ENCODE measurements at regions not wholly inside any gene's neighbourhood (a gene's known extent, or its start where the extent isn't known, plus 50 kb on each side); places are given as distances from the start of the nearest gene placed in this dataset.
"Not testable (repeated sequence)": the region's sequence is repeated elsewhere in the genome, so short reads cannot be mapped to it uniquely, and the experiment has no call there.

- in situ Hi-C loops (cut with MboI; ENCODE audit: low sequenced_read_pairs), result no loop called here
Measured at GRCh38 chr9:83191154-83191553, 128.2 kb upstream of the RASEF start.

GRCh38 chr9:83189026-83189425, 126.1 kb upstream of the RASEF start:
- in situ Hi-C loops (cut with MboI; ENCODE audit: low sequenced_read_pairs), result not testable (repeated sequence)

- in situ Hi-C loops (cut with MboI; ENCODE audit: low sequenced_read_pairs), result no loop called here
Measured at GRCh38 chr9:83188277-83188676, 125.3 kb upstream of the RASEF start.

- in situ Hi-C loops (cut with MboI; ENCODE audit: low sequenced_read_pairs), result no loop called here
Measured at GRCh38 chr9:83186155-83186737, 123.3 kb upstream of the RASEF start.

- in situ Hi-C loops (cut with MboI; ENCODE audit: low sequenced_read_pairs), result no loop called here
Measured at GRCh38 chr9:83185488-83186154, 122.7 kb upstream of the RASEF start.

- in situ Hi-C loops (cut with MboI; ENCODE audit: low sequenced_read_pairs), result no loop called here
Measured at GRCh38 chr9:83183621-83184020, 120.7 kb upstream of the RASEF start.

- in situ Hi-C loops (cut with MboI; ENCODE audit: low sequenced_read_pairs), result no loop called here
Measured at GRCh38 chr9:83182071-83182470, 119.1 kb upstream of the RASEF start.

- in situ Hi-C loops (cut with MboI; ENCODE audit: low sequenced_read_pairs), result no loop called here
Measured at GRCh38 chr9:83178717-83179116, 115.8 kb upstream of the RASEF start.

GRCh38 chr9:83177747-83178146, 114.8 kb upstream of the RASEF start:
- in situ Hi-C loops (cut with MboI; ENCODE audit: low sequenced_read_pairs), result no loop called here

- in situ Hi-C loops (cut with MboI; ENCODE audit: low sequenced_read_pairs), result no loop called here
Measured at GRCh38 chr9:83167126-83167525, 104.2 kb upstream of the RASEF start.

GRCh38 chr9:83166372-83166771, 103.4 kb upstream of the RASEF start:
- in situ Hi-C loops (cut with MboI; ENCODE audit: low sequenced_read_pairs), result no loop called here

- in situ Hi-C loops (cut with MboI; ENCODE audit: low sequenced_read_pairs), result no loop called here
Measured at GRCh38 chr9:83155733-83156132, 92.8 kb upstream of the RASEF start.

- in situ Hi-C loops (cut with MboI; ENCODE audit: low sequenced_read_pairs), result no loop called here
Measured at GRCh38 chr9:83154821-83155220, 91.9 kb upstream of the RASEF start.

GRCh38 chr9:83154087-83154736, 91.3 kb upstream of the RASEF start:
- in situ Hi-C loops (cut with MboI; ENCODE audit: low sequenced_read_pairs), result no loop called here

- in situ Hi-C loops (cut with MboI; ENCODE audit: low sequenced_read_pairs), result no loop called here
Measured at GRCh38 chr9:83153030-83153429, 90.1 kb upstream of the RASEF start.

GRCh38 chr9:83151627-83152137, 88.7 kb upstream of the RASEF start:
- in situ Hi-C loops (cut with MboI; ENCODE audit: low sequenced_read_pairs), result no loop called here

GRCh38 chr9:83147315-83148149, 84.6 kb upstream of the RASEF start:
- in situ Hi-C loops (cut with MboI; ENCODE audit: low sequenced_read_pairs), result loop anchor here (25.0 kb wide), 2 partner anchors 90 to 440 kb away; no protein-coding TSS in a partner anchor

GRCh38 chr9:83146325-83146724, 83.4 kb upstream of the RASEF start:
- in situ Hi-C loops (cut with MboI; ENCODE audit: low sequenced_read_pairs), result loop anchor here (25.0 kb wide), 2 partner anchors 91 to 441 kb away; no protein-coding TSS in a partner anchor

GRCh38 chr9:83144492-83144891, 81.5 kb upstream of the RASEF start:
- in situ Hi-C loops (cut with MboI; ENCODE audit: low sequenced_read_pairs), result loop anchor here (25.0 kb wide), 2 partner anchors 93 to 443 kb away; no protein-coding TSS in a partner anchor

- in situ Hi-C loops (cut with MboI; ENCODE audit: low sequenced_read_pairs), result loop anchor here (25.0 kb wide), 2 partner anchors 95 to 445 kb away; no protein-coding TSS in a partner anchor
Measured at GRCh38 chr9:83142389-83142788, 79.4 kb upstream of the RASEF start.

GRCh38 chr9:83141887-83142286, 78.9 kb upstream of the RASEF start:
- in situ Hi-C loops (cut with MboI; ENCODE audit: low sequenced_read_pairs), result loop anchor here (25.0 kb wide), 2 partner anchors 95 to 445 kb away; no protein-coding TSS in a partner anchor

All from HL-60/S4 (cell line).